ENCODE measurements at regions not wholly inside any gene's neighbourhood (a gene's known extent, or its start where the extent isn't known, plus 50 kb on each side); places are given as distances from the start of the nearest gene placed in this dataset.

DNA sequence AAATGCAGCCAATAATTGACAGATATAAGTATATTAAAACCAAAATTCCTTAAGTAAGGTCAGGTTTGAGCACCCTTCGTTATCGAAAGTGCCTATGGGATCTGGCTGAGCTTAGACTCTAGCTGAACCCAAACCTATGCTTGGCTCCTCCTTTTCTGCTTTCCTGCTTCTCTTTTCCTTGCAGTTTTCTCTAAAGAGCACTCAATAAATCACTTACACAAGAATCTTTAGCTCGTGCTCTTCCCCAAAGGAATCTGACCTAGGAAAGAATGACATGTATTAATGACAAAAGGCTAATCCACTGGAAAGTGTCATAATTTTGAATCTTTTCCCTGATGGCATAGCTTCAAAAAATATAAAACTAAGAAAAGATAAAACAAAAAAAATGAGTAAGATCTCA lies 282.7 kb downstream of the DKK2 start:
- no peaks in the 10 kb centered on the region for H3K36me3 ChIP-seq (ENCODE audit: control insufficient read depth in 2 of 2, insufficient read depth in 1 of 2, low read length in 2 of 2)
- TF ChIP-seq, protein P1, sequence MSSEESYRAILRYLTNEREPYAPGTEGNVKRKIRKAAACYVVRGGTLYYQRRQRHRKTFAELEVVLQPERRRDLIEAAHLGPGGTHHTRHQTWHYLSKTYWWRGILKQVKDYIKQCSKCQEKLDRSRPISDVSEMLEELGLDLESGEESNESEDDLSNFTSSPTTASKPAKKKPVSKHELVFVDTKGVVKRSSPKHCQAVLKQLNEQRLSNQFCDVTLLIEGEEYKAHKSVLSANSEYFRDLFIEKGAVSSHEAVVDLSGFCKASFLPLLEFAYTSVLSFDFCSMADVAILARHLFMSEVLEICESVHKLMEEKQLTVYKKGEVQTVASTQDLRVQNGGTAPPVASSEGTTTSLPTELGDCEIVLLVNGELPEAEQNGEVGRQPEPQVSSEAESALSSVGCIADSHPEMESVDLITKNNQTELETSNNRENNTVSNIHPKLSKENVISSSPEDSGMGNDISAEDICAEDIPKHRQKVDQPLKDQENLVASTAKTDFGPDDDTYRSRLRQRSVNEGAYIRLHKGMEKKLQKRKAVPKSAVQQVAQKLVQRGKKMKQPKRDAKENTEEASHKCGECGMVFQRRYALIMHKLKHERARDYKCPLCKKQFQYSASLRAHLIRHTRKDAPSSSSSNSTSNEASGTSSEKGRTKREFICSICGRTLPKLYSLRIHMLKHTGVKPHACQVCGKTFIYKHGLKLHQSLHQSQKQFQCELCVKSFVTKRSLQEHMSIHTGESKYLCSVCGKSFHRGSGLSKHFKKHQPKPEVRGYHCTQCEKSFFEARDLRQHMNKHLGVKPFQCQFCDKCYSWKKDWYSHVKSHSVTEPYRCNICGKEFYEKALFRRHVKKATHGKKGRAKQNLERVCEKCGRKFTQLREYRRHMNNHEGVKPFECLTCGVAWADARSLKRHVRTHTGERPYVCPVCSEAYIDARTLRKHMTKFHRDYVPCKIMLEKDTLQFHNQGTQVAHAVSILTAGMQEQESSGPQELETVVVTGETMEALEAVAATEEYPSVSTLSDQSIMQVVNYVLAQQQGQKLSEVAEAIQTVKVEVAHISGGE (tag by site-specific recombination; conservative IDR thresholded peaks at IDR 0.05; ENCODE audit: low read depth): no peak
- TF ChIP-seq ZNF211 (tag by site-specific recombination; IDR thresholded peaks at IDR 0.05; ENCODE audit: low read depth): no peak
- TF ChIP-seq ZNF792 (tag by site-specific recombination; IDR thresholded peaks at IDR 0.05): no peak
- TF ChIP-seq ZNF76 (tag by site-specific recombination; IDR thresholded peaks at IDR 0.05; ENCODE audit: borderline replicate concordance, low read depth): no peak
- TF ChIP-seq ZNF394 (tag by site-specific recombination; IDR thresholded peaks at IDR 0.05; ENCODE audit: borderline replicate concordance): no peak
- TF ChIP-seq ZNF529 (tag by site-specific recombination; IDR thresholded peaks at IDR 0.05; ENCODE audit: insufficient replicate concordance): no peak
- TF ChIP-seq ZNF629 (tag by site-specific recombination; IDR thresholded peaks at IDR 0.05): no peak
- TF ChIP-seq EGR2 (tag by site-specific recombination; IDR thresholded peaks at IDR 0.05; ENCODE audit: low read depth): no peak
- TF ChIP-seq ZBTB20 (tag by site-specific recombination; IDR thresholded peaks at IDR 0.05): no peak
- TF ChIP-seq ZNF610 (tag by site-specific recombination; IDR thresholded peaks at IDR 0.05; ENCODE audit: borderline replicate concordance): no peak
- no peak for TF ChIP-seq ZSCAN16 (tag by site-specific recombination; IDR thresholded peaks at IDR 0.05)
- TF ChIP-seq HOXA7 (CRISPR knock-in tag; IDR thresholded peaks at IDR 0.05; ENCODE audit: borderline replicate concordance): no peak
- no peak for TF ChIP-seq ZBTB21 (tag by site-specific recombination; IDR thresholded peaks at IDR 0.05)
- TF ChIP-seq BCL11B (tag by site-specific recombination; IDR thresholded peaks at IDR 0.05; ENCODE audit: low read depth): no peak
- H3K9me3 ChIP-seq (ENCODE audit: control insufficient read depth, insufficient read depth, low read depth, low read length): no peaks in the 10 kb centered on the region
- H3K4me1 ChIP-seq (ENCODE audit: control insufficient read depth, insufficient read depth, low read length): no peaks in the 10 kb centered on the region
- H3K4me3 ChIP-seq (ENCODE audit: low read depth, low read length): no peak overlapping the region
- CTCF ChIA-PET: no interaction called here
- POLR2A ChIA-PET: no interaction called here
- no peak overlapping the region for H3K27ac ChIP-seq (ENCODE audit: extremely low read depth, low read depth, low read length)

DNA sequence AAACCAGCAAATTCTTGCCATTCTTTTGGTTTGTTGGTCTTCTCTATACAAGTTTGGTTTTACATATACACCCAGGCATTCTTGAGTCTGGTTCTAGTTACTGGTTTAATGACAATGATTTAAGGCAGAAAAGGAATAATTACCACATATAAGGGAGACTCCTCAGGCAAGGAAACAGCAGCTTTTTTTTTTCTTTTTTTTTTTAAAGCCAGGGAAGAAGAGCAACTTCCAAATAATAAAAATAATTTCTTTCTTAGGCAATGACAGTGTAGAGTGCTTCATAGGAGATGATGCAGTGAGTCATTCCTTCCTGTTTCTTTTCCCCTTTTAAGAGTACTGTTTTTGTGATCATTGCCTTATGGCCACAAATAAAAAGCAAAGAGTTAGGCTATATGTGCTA lies 289.7 kb downstream of the DKK2 start:
- POLR2A ChIA-PET: no interaction called here
- no peaks in the 10 kb centered on the region for H3K9me3 ChIP-seq (ENCODE audit: control insufficient read depth, insufficient read depth, low read depth, low read length)
- no peaks in the 10 kb centered on the region for H3K36me3 ChIP-seq (ENCODE audit: control insufficient read depth in 2 of 2, insufficient read depth in 1 of 2, low read length in 2 of 2)
- CTCF ChIA-PET: no interaction called here
- TF ChIP-seq ZNF350 (tag by site-specific recombination; IDR thresholded peaks at IDR 0.05): no peak
- TF ChIP-seq HOXA7 (CRISPR knock-in tag; IDR thresholded peaks at IDR 0.05; ENCODE audit: borderline replicate concordance): no peak
- TF ChIP-seq PRDM1 (tag by site-specific recombination; IDR thresholded peaks at IDR 0.05): no peak
- H3K4me3 ChIP-seq (ENCODE audit: low read depth, low read length): no peak overlapping the region
- H3K4me1 ChIP-seq (ENCODE audit: control insufficient read depth, insufficient read depth, low read length): no peaks in the 10 kb centered on the region
- H3K27ac ChIP-seq (ENCODE audit: extremely low read depth, low read depth, low read length): no peak overlapping the region

DNA sequence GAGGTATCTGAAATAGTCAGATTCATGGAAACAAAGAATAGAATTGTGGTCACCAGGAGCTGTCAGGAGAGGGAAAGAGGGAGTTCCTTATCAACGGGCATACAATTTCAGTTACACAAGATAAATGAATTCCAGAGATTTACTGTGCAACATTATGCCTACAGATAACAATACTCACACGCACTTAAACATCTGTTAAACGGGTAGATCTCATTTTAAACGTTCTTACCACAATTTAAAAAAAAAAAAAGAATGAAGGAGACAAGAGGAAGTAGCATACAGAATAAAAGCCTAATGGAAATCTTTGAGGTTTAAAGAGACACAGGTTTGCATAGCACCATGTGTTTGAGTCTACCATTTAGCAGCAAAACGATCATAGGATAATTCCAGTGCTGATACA lies 298.0 kb downstream of the DKK2 start:
- H3K9me3 ChIP-seq (ENCODE audit: control insufficient read depth, insufficient read depth, low read depth, low read length): no peaks in the 10 kb centered on the region
- ChIA-PET CTCF (no interaction called here), POLR2A (no interaction called here)
- H3K27ac ChIP-seq (ENCODE audit: extremely low read depth, low read depth, low read length): no peak overlapping the region
- H3K4me1 ChIP-seq (ENCODE audit: control insufficient read depth, insufficient read depth, low read length): no peaks in the 10 kb centered on the region
- H3K36me3 ChIP-seq (ENCODE audit: control insufficient read depth in 2 of 2, insufficient read depth in 1 of 2, low read length in 2 of 2): no peaks in the 10 kb centered on the region
- no peak overlapping the region for H3K4me3 ChIP-seq (ENCODE audit: low read depth, low read length)
- no peak for TF ChIP-seq ZNF48 (tag by site-specific recombination; IDR thresholded peaks at IDR 0.05)
- no peak for TF ChIP-seq ZEB2 (tag by site-specific recombination; IDR thresholded peaks at IDR 0.05)
- no peak for TF ChIP-seq ZNF473 (tag by site-specific recombination; IDR thresholded peaks at IDR 0.05)
- TF ChIP-seq SALL2 (tag by site-specific recombination; IDR thresholded peaks at IDR 0.05; ENCODE audit: borderline replicate concordance): no peak
- TF ChIP-seq EGR2 (tag by site-specific recombination; IDR thresholded peaks at IDR 0.05; ENCODE audit: low read depth): no peak
- TF ChIP-seq ZNF16 (tag by site-specific recombination; IDR thresholded peaks at IDR 0.05; ENCODE audit: low read depth): no peak
- TF ChIP-seq KLF7 (tag by site-specific recombination; IDR thresholded peaks at IDR 0.05; ENCODE audit: borderline replicate concordance): no peak
- no peak for TF ChIP-seq ZNF302 (tag by site-specific recombination; IDR thresholded peaks at IDR 0.05; ENCODE audit: low read depth)
- TF ChIP-seq ZNF175 (tag by site-specific recombination; IDR thresholded peaks at IDR 0.05): no peak
- no peak for TF ChIP-seq ZBTB20 (tag by site-specific recombination; IDR thresholded peaks at IDR 0.05)
- TF ChIP-seq ZNF248 (tag by site-specific recombination; IDR thresholded peaks at IDR 0.05): no peak
- TF ChIP-seq, protein P2, sequence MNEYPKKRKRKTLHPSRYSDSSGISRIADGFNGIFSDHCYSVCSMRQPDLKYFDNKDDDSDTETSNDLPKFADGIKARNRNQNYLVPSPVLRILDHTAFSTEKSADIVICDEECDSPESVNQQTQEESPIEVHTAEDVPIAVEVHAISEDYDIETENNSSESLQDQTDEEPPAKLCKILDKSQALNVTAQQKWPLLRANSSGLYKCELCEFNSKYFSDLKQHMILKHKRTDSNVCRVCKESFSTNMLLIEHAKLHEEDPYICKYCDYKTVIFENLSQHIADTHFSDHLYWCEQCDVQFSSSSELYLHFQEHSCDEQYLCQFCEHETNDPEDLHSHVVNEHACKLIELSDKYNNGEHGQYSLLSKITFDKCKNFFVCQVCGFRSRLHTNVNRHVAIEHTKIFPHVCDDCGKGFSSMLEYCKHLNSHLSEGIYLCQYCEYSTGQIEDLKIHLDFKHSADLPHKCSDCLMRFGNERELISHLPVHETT (tag by site-specific recombination; IDR thresholded peaks at IDR 0.05): no peak
